ENCODE measurements at regions not wholly inside any gene's neighbourhood (a gene's known extent, or its start where the extent isn't known, plus 50 kb on each side); places are given as distances from the start of the nearest gene placed in this dataset.

- TF ChIP-seq, protein P1, sequence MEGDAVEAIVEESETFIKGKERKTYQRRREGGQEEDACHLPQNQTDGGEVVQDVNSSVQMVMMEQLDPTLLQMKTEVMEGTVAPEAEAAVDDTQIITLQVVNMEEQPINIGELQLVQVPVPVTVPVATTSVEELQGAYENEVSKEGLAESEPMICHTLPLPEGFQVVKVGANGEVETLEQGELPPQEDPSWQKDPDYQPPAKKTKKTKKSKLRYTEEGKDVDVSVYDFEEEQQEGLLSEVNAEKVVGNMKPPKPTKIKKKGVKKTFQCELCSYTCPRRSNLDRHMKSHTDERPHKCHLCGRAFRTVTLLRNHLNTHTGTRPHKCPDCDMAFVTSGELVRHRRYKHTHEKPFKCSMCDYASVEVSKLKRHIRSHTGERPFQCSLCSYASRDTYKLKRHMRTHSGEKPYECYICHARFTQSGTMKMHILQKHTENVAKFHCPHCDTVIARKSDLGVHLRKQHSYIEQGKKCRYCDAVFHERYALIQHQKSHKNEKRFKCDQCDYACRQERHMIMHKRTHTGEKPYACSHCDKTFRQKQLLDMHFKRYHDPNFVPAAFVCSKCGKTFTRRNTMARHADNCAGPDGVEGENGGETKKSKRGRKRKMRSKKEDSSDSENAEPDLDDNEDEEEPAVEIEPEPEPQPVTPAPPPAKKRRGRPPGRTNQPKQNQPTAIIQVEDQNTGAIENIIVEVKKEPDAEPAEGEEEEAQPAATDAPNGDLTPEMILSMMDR (IDR thresholded peaks at IDR 0.05) = no peak
- no peak for TF ChIP-seq POLR2A (IDR thresholded peaks at IDR 0.05)
Observed at GRCh38 chr4:118557298-118557851, 127.8 kb upstream of the METTL14 start.
